B cell (primary cell): ENCODE measurements at regions not wholly inside any gene's neighbourhood (a gene's known extent, or its start where the extent isn't known, plus 50 kb on each side); places are given as distances from the start of the nearest gene placed in this dataset.

Source experiments
- ATAC-seq: fragments of 200-7000 bp; cut with Tn5 transposase; one replicate; pipeline ENCODE4 v1.10.0; 2021; ENCODE audit warnings: low read depth, mild to moderate bottlenecking, moderate number of reproducible peaks, moderate library complexity
- CTCF ChIA-PET: fragments of 350-600 bp; sonication (Branson Sonifier 250); formaldehyde crosslinking; loops from one replicate; lab custom pipeline; 2021; ENCODE audit warnings: antibody characterized with exemption, inconsistent platforms; lab: Charles Lee
- POLR2A ChIA-PET: fragments of 350-600 bp; sonication (Branson Sonifier 250); formaldehyde crosslinking; loops from one replicate; lab custom pipeline; 2021; ENCODE audit warnings: antibody characterized with exemption; lab: Charles Lee
- DNase-seq: peaks from one replicate; pipeline ENCODE4 v3.0.0; 2013
- H2AFZ ChIP-seq: 2 replicates; pipeline ENCODE4 v1.6.1; 2012; ENCODE audit warnings: mild to moderate bottlenecking, low read depth, low read length; ENCODE audit not compliant: insufficient read depth, poor library complexity, severe bottlenecking
- H3K27ac ChIP-seq, 2 donors: 1 replicate in 1 of 2; 2 replicates in 1 of 2; pipeline ENCODE4 v1.5.1; 2012 to 2013; ENCODE audit warnings: low read length in 2 of 2, mild to moderate bottlenecking in 2 of 2, moderate library complexity in 1 of 2
- H3K27me3 ChIP-seq, 4 experiments: fragments of 200-600 bp in 1 of 4; sonication (generic) in 1 of 4; replicated peaks in 1 of 4; 1 replicate in 2 of 4; 2 replicates in 2 of 4; pipeline versions ENCODE4 v1.6.1 to v1.7.0; 2013 to 2016; ENCODE audit warnings: low read length in 3 of 4, mild to moderate bottlenecking in 2 of 4, mixed read lengths in 1 of 4, moderate library complexity in 1 of 4; ENCODE audit not compliant: insufficient read depth in 4 of 4, control insufficient read depth in 3 of 4; ENCODE audit errors: control extremely low read depth in 1 of 4
- H3K36me3 ChIP-seq, 2 experiments: replicated peaks in 1 of 2; 1 replicate in 1 of 2; 2 replicates in 1 of 2; pipeline versions ENCODE4 v1.6.1 to v1.7.1; 2013; ENCODE audit warnings: low read length in 1 of 2; ENCODE audit not compliant: insufficient read depth in 2 of 2, control insufficient read depth in 1 of 2; ENCODE audit errors: control extremely low read depth in 1 of 2, extremely low read depth in 1 of 2
- H3K4me1 ChIP-seq, 2 donors: fragments of 200-600 bp in 1 of 2; sonication (generic) in 1 of 2; 1 replicate in 1 of 2; 2 replicates in 1 of 2; pipeline versions ENCODE4 v1.5.1 to v1.6.1; 2013 to 2017; ENCODE audit warnings: low read length in 2 of 2; ENCODE audit not compliant: control insufficient read depth in 2 of 2, insufficient read depth in 2 of 2
- H3K4me2 ChIP-seq: replicated peaks from 2 replicates; pipeline ENCODE3; 2012; ENCODE audit warnings: mild to moderate bottlenecking, low read depth, low read length; ENCODE audit not compliant: poor library complexity, severe bottlenecking
- H3K4me3 ChIP-seq, 5 experiments: fragments of 200-600 bp in 1 of 5; sonication (generic) in 1 of 5; 1 replicate in 3 of 5; 2 replicates in 2 of 5; pipeline versions ENCODE4 v1.5.1 to v1.7.0; 2011 to 2016; ENCODE audit warnings: low read length in 4 of 5, mild to moderate bottlenecking in 4 of 5, low read depth in 2 of 5, control low read depth in 1 of 5, moderate library complexity in 1 of 5; ENCODE audit not compliant: insufficient read depth in 1 of 5; ENCODE audit errors: control extremely low read depth in 1 of 5, extremely low read depth in 1 of 5
- H3K79me2 ChIP-seq: fragments of 200-600 bp; sonication (generic); one replicate; pipeline ENCODE4 v1.6.0; 2016; ENCODE audit warnings: low read length; ENCODE audit not compliant: control insufficient read depth, insufficient read depth
- H3K9ac ChIP-seq: fragments of 200-600 bp; sonication (generic); 2 replicates; pipeline ENCODE4 v1.6.1; 2017; ENCODE audit warnings: mild to moderate bottlenecking, low read length, moderate library complexity
- H3K9me3 ChIP-seq, 3 donors: one replicate each; pipeline versions ENCODE4 v1.6.1 to v1.7.1; 2013; ENCODE audit warnings: low read length in 2 of 3; ENCODE audit not compliant: control insufficient read depth in 2 of 3, insufficient read depth in 1 of 3; ENCODE audit errors: control extremely low read depth in 1 of 3
- H4K20me1 ChIP-seq: 2 replicates; pipeline ENCODE4 v1.6.0; 2012; ENCODE audit warnings: mild to moderate bottlenecking, low read length; ENCODE audit not compliant: insufficient read depth, control insufficient read depth, poor library complexity, severe bottlenecking
- H3K27ac Mint-ChIP-seq: one replicate; pipeline ENCODE4 v1.8.0; 2021; ENCODE audit warnings: mixed read lengths
- H3K27me3 Mint-ChIP-seq: one replicate; pipeline ENCODE4 v1.8.0; 2021; ENCODE audit warnings: mixed read lengths
- H3K4me1 Mint-ChIP-seq: one replicate; pipeline ENCODE4 v1.8.0; 2021; ENCODE audit warnings: mixed read lengths
- H3K4me3 Mint-ChIP-seq: one replicate; pipeline ENCODE4 v1.8.0; 2021; ENCODE audit warnings: mixed read lengths
- H3K9me3 Mint-ChIP-seq: one replicate; pipeline ENCODE4 v1.8.0; 2022; ENCODE audit warnings: mixed read lengths; ENCODE audit not compliant: insufficient read depth
- CTCF ChIP-seq: fragments of 200-600 bp; IDR thresholded peaks from one replicate; pipeline ENCODE4 v1.8.0; 2022; ENCODE audit warnings: antibody characterized with exemption, mild to moderate bottlenecking
- EZH2 ChIP-seq: IDR thresholded peaks from 2 replicates; pipeline ENCODE4 v1.6.1; 2012; ENCODE audit warnings: borderline replicate concordance, low read depth, mild to moderate bottlenecking, moderate library complexity, low read length; ENCODE audit not compliant: insufficient read depth, poor library complexity, severe bottlenecking
- WGBS: methylation state at CpG from one replicate; pipeline ENCODE4 v1.1.5; 2013; ENCODE audit warnings: missing lambda C conversion rate; ENCODE audit not compliant: insufficient coverage; 5-methylcytosine and 5-hydroxymethylcytosine counted together
- intact Hi-C: fragments of 100-400 bp; cut with micrococcal nuclease; formaldehyde crosslinking; loops from one replicate; pipeline ENCODE4 v1.10.0; 2022

GRCh38 chrX:15947648-15948317, 93.2 kb upstream of the AP1S2 start:
- H3K4me1 Mint-ChIP-seq = peaks cover 3% of the 10 kb centered on the region
- Histone ChIP-seq H3K4me2 (no peak overlapping the region), H3K79me2 (no peaks in the 10 kb centered on the region), H3K27me3 (no peaks in the 10 kb centered on the region), H3K9me3 (no peaks in the 10 kb centered on the region), H3K36me3 (no peaks in the 10 kb centered on the region), H3K4me3 (no peak overlapping the region), H3K9ac (no peak overlapping the region), H3K4me1 (no peaks in the 10 kb centered on the region), H3K27ac (no peak overlapping the region), H2AFZ (no peak overlapping the region), H4K20me1 (no peaks in the 10 kb centered on the region)
- no peak overlapping the region for H3K4me3 Mint-ChIP-seq
- DNase-seq (no peak), ATAC-seq (no peak)
- no peaks in the 10 kb centered on the region for H3K9me3 Mint-ChIP-seq
- no peaks in the 10 kb centered on the region for H3K27me3 Mint-ChIP-seq
- intact Hi-C loops = no loop called here
- ChIA-PET POLR2A (no interaction called here), CTCF (no interaction called here)
- H3K27ac Mint-ChIP-seq = no peak overlapping the region
- 83% methylated on average over 1 of the region's 1 CpG for WGBS
- no peak for TF ChIP-seq EZH2
- TF ChIP-seq CTCF = no peak

- TF ChIP-seq EZH2 (no peak), CTCF (no peak)
- H3K27ac Mint-ChIP-seq = no peak overlapping the region
- Histone ChIP-seq H3K4me1 (no peaks in the 10 kb centered on the region), H3K9me3 (no peaks in the 10 kb centered on the region), H3K4me3 (no peak overlapping the region), H3K9ac (no peak overlapping the region), H3K79me2 (no peaks in the 10 kb centered on the region), H3K27me3 (no peaks in the 10 kb centered on the region), H4K20me1 (no peaks in the 10 kb centered on the region), H3K4me2 (no peak overlapping the region), H3K27ac (no peak overlapping the region), H3K36me3 (no peaks in the 10 kb centered on the region), H2AFZ (no peak overlapping the region)
- no peak overlapping the region for H3K4me3 Mint-ChIP-seq
- ATAC-seq (no peak), DNase-seq (no peak)
- peaks cover 3% of the 10 kb centered on the region for H3K4me1 Mint-ChIP-seq
- WGBS = 100% methylated on average over 1 of the region's 6 CpGs
- POLR2A ChIA-PET = no interaction called here
- H3K27me3 Mint-ChIP-seq = no peaks in the 10 kb centered on the region
- intact Hi-C loops = no loop called here
- CTCF ChIA-PET = no interaction called here
- H3K9me3 Mint-ChIP-seq = no peaks in the 10 kb centered on the region
Measured at GRCh38 chrX:15946783-15947580, 92.4 kb upstream of the AP1S2 start.
